Neutrophil (primary cell): ENCODE measurements at regions not wholly inside any gene's neighbourhood (a gene's known extent, or its start where the extent isn't known, plus 50 kb on each side); places are given as distances from the start of the nearest gene placed in this dataset.

Experiments
- H3K27ac ChIP-seq: fragments of 200-600 bp; sonication (generic); 2 replicates; pipeline ENCODE4 v1.5.1; 2016; ENCODE audit warnings: mild to moderate bottlenecking, moderate library complexity
- H3K27me3 ChIP-seq: fragments of 200-600 bp; sonication (generic); 2 replicates; pipeline ENCODE4 v1.6.0; 2016; ENCODE audit warnings: mild to moderate bottlenecking
- H3K36me3 ChIP-seq: fragments of 200-600 bp; sonication (generic); 2 replicates; pipeline ENCODE4 v1.5.1; 2017
- H3K4me1 ChIP-seq, 2 experiments: fragments of 200-600 bp in 1 of 2; sonication (generic) in 1 of 2; 1 replicate in 1 of 2; 2 replicates in 1 of 2; pipeline versions ENCODE4 v1.5.1 to v1.6.1; 2013 to 2016; ENCODE audit warnings: low read depth in 1 of 2, low read length in 1 of 2, mild to moderate bottlenecking in 1 of 2, moderate library complexity in 1 of 2; ENCODE audit not compliant: control insufficient read depth in 1 of 2, insufficient read depth in 1 of 2
- H3K4me3 ChIP-seq, 2 experiments: fragments of 200-600 bp in 1 of 2; sonication (generic) in 1 of 2; 1 replicate in 1 of 2; 2 replicates in 1 of 2; pipeline ENCODE4 v1.5.1; 2013 to 2016; ENCODE audit warnings: low read depth in 1 of 2, low read length in 1 of 2, mild to moderate bottlenecking in 1 of 2, moderate library complexity in 1 of 2
- H3K9me3 ChIP-seq: fragments of 200-600 bp; sonication (generic); 2 replicates; pipeline ENCODE4 v1.5.1; 2016
- TF ChIP-seq, protein P1 (sequence below): fragments of 200-600 bp; sonication (generic); IDR thresholded peaks from 2 replicates; pipeline ENCODE4 v1.5.1; 2016; ENCODE audit warnings: antibody characterized with exemption

DNA sequence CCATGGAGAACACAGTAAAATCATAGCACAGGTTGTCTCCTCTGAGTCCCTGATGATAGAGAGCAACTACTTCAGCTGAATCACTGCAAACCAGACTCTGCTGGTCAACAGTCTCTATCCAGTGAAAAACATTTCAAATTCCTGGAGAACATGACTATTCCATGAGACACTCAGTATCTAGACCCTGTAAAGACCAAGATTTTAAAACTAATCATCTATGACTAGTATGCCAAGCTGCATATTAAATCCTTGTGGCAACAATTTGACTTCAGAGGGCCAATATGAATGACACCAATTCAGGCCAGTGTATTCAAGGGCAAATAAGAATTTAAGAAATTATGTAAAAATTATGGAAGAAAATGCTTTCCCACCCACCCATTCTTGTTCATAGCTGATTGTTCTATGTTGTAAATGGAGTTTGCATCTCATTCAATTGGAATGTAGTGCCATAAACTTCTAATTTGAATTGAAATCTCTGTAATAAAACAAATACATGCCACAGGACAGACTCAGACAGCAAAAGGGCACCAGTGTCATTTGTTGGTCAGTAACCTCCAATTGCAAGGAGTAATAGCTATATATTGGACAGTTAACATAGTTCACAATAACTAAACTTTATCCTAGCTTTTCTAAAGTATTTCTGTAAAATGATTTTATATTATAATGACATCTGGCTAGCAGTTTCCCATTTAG is 80.1 kb upstream of the LPAR1 start:
- Histone ChIP-seq H3K27me3 (no peaks in the 10 kb centered on the region), H3K4me1 (no peaks in the 10 kb centered on the region), H3K27ac (no peak overlapping the region), H3K4me3 (no peak overlapping the region), H3K36me3 (no peaks in the 10 kb centered on the region), H3K9me3 (no peaks in the 10 kb centered on the region)
- TF ChIP-seq, protein P1, sequence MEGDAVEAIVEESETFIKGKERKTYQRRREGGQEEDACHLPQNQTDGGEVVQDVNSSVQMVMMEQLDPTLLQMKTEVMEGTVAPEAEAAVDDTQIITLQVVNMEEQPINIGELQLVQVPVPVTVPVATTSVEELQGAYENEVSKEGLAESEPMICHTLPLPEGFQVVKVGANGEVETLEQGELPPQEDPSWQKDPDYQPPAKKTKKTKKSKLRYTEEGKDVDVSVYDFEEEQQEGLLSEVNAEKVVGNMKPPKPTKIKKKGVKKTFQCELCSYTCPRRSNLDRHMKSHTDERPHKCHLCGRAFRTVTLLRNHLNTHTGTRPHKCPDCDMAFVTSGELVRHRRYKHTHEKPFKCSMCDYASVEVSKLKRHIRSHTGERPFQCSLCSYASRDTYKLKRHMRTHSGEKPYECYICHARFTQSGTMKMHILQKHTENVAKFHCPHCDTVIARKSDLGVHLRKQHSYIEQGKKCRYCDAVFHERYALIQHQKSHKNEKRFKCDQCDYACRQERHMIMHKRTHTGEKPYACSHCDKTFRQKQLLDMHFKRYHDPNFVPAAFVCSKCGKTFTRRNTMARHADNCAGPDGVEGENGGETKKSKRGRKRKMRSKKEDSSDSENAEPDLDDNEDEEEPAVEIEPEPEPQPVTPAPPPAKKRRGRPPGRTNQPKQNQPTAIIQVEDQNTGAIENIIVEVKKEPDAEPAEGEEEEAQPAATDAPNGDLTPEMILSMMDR, result no peak

DNA sequence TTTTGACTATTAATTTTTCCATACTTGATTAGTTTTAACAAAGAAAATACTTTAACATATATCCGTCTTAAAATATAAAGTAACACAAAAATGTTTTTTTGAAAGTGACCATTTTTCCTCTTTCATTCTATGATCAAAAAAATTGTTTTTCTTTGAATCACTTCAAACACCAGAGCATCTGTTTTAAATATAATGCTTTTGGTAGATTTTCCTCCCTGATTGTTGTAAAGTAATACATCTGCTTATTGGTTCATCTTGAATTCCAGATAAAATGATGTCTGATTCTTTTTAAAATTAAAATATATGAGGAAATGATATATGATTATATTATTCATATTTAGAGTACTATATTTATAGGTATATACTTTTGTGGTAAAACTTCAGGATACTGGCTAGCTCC is 76.2 kb upstream of the LPAR1 start:
- TF ChIP-seq, protein P1, result no peak
- Histone ChIP-seq H3K4me1 (peaks cover 5 to 6% of the 10 kb centered on the region in 2 experiments), H3K9me3 (no peaks in the 10 kb centered on the region), H3K36me3 (no peaks in the 10 kb centered on the region), H3K4me3 (no peak overlapping the region), H3K27ac (no peak overlapping the region), H3K27me3 (no peaks in the 10 kb centered on the region)

DNA sequence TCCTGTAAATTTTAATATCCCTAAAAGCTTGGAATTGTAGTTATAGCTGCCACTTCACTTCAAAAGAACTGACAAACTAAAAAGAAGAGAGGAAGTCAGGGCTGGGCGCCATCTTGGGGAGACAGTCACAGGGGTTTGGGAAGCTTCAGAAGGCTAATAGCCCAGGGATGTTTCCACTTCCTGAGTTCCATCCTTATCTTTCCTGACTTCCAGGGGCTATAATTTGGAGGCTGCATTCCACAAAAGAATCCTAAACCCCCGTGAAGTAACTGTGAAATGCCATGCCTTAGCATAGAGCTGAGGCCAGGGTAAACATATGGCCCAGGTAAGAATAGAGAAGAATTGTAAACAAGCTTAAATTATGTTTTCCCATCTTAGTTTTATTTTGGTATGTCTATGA is 75.4 kb upstream of the LPAR1 start:
- Histone ChIP-seq H3K27ac (no peak overlapping the region), H3K27me3 (no peaks in the 10 kb centered on the region), H3K4me1 (peaks cover 9% of the 10 kb centered on the region in 2 experiments), H3K36me3 (no peaks in the 10 kb centered on the region), H3K4me3 (no peak overlapping the region), H3K9me3 (no peaks in the 10 kb centered on the region)
- TF ChIP-seq, protein P1, result no peak

DNA sequence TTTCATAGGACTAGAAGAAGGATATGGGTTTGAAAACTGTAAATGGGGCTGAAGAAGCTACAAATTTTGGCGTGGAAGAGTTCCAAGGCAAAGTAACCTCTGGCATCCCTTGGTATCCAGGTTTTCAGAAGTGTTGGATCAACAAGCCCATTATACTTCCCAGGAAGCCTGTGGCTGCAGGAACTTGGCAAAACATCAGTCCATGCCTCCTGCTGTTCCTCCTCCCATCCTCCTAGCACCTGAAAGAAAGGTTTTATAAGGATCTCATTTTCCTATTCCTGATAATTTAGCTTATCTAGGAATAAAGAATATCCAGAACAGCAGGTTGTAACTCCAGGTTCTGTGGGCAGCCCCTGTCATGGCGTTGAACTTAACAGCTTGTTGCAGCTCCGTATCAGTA is 72.5 kb upstream of the LPAR1 start:
- H3K27me3 ChIP-seq, result no peaks in the 10 kb centered on the region
- no peak overlapping the region for H3K4me3 ChIP-seq
- no peak overlapping the region for H3K27ac ChIP-seq
- no peaks in the 10 kb centered on the region for H3K9me3 ChIP-seq
- peaks cover 9% of the 10 kb centered on the region in 2 experiments for H3K4me1 ChIP-seq
- no peaks in the 10 kb centered on the region for H3K36me3 ChIP-seq
- TF ChIP-seq, protein P1, result no peak

DNA sequence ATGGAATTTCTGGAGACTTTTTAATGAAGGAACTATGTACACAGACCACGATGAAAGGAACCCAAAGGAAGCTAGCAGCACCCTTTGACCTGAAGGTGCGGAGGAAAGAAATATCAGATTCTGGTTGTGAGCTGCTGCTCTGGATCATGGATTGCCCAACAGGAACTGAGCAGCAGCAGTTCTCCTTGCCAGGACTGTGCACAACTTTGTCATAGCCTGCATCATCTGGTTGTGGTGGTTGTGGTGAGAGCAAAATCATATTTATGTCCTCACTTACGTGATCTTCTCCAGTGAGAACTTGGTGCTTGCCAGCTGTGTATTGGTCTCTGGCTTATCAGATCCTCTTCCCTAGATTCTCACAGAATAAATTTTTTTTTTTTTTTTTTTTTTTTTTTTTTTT is 70.7 kb upstream of the LPAR1 start:
- no peaks in the 10 kb centered on the region for H3K9me3 ChIP-seq
- H3K36me3 ChIP-seq, result no peaks in the 10 kb centered on the region
- H3K4me1 ChIP-seq, result peaks cover 9% of the 10 kb centered on the region in 2 experiments
- no peaks in the 10 kb centered on the region for H3K27me3 ChIP-seq
- TF ChIP-seq, protein P1, result no peak
- H3K4me3 ChIP-seq, result no peak overlapping the region
- H3K27ac ChIP-seq, result no peak overlapping the region
